HG02588 (cell line): ENCODE measurements at regions not wholly inside any gene's neighbourhood (a gene's known extent, or its start where the extent isn't known, plus 50 kb on each side); places are given as distances from the start of the nearest gene placed in this dataset.

Experiments used
- ATAC-seq: cut with Tn5 transposase; IDR thresholded peaks from one replicate; pipeline ENCODE4 v1.9.1; 2021; ENCODE audit warnings: mild to moderate bottlenecking, moderate library complexity; ENCODE audit not compliant: unreplicated experiment

GRCh38 chr6:132934496-132934895 lies 120.1 kb downstream of the RPS12 start:
- ATAC-seq = no peak

DNA sequence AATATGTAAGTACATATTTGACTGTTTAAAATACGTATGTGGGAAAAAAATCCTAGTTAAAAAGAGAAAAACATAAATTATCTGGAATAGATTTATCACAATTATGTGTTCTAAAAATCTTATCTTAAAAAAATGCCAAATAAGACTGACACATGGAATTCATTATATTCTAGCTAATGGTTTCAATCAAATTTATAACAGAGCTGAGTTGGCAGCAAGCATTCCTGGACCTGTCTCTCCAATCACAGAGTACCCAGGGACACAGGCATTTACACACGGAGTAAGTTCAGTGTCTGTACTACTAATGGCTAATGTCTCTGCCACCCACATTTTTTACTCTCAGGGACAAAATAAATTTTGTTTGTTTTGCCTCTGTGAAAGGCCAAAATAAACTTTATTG lies 122.3 kb downstream of the RPS12 start:
- ATAC-seq = no peak

DNA sequence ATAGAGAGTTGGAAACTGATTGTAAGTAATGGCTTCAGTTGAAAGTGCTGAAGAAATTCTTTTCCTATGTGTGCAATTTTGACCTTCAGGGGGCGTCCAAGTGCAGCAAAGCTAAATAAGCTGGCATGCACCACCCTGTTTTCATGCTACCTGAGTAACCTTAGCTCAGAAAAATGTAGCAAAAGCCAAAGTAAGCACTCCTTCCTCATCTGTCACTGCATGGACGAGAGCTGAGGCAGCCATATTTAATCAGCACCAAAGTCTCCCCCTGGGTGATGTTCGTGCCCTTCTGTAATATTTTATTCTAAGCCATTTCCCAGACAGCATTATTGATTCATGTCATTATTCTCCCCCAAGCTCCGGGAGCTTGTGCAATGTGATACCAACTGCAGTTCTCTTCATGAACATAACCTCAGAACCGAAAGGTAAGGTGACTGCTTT lies 123.1 kb downstream of the RPS12 start:
- no peak for ATAC-seq

DNA sequence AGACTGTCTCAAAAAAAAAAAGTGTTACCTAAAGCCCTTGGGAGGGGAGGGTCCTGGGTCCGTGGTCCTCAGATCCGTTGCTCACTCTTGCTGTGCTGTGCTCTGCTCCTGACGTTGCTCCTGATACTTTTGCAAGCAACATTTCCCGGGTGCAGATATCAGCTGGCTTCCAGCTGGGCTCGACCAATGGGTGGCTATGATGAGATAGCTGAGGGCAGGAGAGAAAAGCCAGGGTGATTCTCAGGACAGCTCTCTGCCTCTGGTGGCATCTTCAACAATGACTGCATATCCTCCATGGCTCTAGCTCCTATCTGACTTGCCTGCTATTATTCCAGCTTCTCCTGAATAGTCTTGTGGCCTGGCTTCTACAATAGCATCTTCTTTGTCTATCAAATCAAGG lies 134.5 kb downstream of the RPS12 start:
- no peak for ATAC-seq

- no peak for ATAC-seq
Observed at GRCh38 chr6:132950566-132950965, 136.2 kb downstream of the RPS12 start.

GRCh38 chr6:132952031-132952867 lies 137.9 kb downstream of the RPS12 start:
- no peak for ATAC-seq

GRCh38 chr6:132952986-132953385 lies 138.6 kb downstream of the RPS12 start:
- ATAC-seq = no peak

DNA sequence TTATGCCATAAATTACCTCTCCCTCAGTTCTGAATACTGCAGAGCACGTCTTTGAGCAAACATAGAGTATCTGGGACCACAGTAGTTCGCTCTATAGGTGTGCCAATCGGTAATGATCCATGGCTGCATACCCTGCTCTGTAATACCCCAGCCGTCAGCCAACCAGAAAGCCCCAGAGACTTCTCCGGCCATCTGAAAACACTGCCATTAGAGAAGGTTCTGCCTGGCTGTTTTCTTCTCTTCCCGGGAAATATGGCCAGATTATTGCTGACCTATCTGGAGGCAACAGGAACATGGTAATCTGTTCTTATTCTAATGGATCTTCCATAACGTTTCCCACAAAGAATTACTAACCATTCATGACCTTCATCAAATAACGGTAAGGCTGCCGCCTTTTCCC lies 139.9 kb downstream of the RPS12 start:
- ATAC-seq = no peak

- ATAC-seq = no peak
Observed at GRCh38 chr6:132954936-132955335, 140.6 kb downstream of the RPS12 start.

DNA sequence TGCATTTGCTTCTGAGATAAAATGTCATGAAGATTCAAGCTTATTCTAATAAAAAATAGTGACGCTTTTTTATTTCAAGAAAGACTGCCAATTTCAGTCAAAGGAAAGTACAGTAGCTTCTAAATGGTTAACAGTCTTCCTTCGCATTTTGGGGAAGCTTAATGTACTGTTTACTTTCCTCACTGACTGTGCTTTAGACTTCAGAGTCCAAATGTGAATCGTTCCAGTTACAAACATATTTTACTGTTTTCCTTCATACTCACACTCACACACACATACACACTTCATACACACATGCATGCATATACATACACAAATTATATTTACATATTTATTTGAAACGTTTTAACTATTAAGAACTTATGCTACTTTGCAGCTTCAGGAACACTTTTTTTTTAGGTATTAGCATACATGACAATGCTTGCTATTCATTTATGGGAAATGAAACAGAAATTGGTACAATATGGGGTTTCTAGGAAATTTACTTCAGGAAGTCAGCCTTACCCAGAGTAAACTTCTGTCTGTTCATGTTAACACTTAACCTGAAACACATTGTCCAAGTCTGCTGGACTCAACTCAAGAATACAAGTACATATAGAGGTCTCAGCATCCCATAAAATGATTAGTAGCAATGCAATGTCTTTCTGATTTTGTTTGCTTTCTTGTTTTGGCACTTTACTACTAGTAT lies 145.4 kb downstream of the RPS12 start:
- no peak for ATAC-seq

GRCh38 chr6:132960720-132961119 lies 146.4 kb downstream of the RPS12 start:
- ATAC-seq = no peak

DNA sequence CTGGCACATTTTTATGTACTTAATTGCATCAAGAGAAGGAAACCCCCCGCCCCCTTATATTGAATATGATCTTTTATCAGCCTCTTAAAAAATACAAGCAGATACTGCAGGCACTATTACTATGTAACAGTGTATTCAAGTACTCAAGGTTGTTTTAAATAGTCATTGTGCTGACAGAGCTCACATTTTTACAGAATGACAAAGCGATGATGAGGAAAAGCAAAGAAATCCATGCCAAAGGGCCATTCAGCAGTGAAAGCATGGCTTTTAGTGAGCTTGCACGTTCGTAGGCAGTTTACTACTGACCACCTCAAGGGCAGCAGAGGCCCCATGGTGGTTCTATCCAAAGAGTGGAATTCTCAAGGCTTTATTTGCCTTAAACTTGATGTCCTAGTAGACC lies 146.8 kb downstream of the RPS12 start:
- ATAC-seq = no peak

GRCh38 chr6:132961610-132962009 lies 147.2 kb downstream of the RPS12 start:
- ATAC-seq = no peak

DNA sequence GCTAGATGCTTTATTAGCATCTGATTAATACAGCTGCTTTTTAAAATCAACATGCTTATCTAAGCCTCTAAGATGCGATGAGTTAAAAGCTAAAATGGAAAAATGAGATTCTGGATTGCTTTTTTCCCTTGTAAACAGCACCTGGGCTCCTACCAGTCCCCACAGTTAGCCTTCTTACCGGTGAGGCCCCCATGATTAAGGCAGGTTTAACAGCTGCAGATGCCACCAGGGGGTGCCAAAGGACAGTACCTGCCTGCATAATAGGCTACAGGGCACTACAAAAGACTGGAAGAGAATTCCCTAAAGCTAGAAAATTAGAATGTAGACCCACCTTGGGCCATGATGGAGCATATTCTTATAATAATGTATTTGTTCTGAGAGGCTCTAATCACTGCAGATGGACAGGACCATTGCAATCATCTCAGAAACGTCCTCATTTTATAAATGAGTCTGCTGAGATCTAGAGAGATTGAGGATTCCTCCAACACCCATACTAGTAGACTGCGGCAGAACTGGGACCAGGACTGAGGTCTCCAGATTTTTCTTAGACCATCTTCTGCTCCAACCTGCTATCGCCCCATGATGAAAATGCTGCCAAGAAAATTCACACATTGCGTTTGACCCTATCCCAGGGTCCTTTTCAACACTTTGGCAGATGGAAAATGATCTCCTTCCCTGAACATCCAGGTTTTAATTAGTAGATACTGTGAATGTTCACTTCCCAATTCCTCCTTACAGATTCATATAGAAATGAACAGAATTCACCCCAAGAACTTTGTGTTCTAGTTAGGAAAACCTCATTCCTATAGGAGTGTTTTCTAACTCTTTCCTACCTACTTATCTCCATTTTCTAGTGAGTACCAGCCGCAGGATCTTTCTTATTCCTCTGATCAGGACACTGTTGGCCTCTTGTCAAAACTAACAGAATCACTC lies 148.8 kb downstream of the RPS12 start:
- ATAC-seq = peak; percentile 89

GRCh38 chr6:132964101-132964867 lies 149.9 kb downstream of the RPS12 start:
- no peak for ATAC-seq

- ATAC-seq = no peak
Observed at GRCh38 chr6:132964868-132965382, 150.6 kb downstream of the RPS12 start.

GRCh38 chr6:132967871-132968270 lies 153.5 kb downstream of the RPS12 start:
- ATAC-seq = no peak

DNA sequence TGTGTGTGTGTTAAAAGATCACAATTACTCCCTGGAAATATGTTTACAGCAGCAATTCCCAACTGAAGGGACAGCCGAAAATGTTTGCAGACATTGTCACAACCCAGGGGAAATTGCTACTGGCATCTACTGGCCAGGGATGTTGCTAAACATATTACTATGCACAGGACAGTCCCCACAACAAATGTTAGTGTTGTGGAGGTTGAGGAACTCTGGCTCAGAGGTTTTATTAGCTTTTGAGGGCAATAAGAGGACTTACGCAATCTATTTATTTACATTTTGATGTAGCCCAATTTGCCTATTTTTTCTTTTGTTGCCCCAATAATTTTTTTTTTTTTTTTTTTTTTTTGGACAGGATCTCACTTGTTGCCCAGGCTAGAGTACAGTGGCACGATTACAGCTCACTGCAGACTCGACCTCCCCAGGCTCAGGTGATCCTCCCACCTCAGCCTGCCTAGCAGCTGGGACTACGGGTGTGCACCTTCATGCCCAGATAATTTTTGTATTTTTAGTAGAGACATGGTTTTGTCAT lies 154.1 kb downstream of the RPS12 start:
- ATAC-seq = no peak

- no peak for ATAC-seq
Observed at GRCh38 chr6:132969196-132969595, 154.8 kb downstream of the RPS12 start.

- ATAC-seq = no peak
Observed at GRCh38 chr6:132971676-132972075, 157.3 kb downstream of the RPS12 start.
